IMR-90 (cell line): ENCODE measurements at regions not wholly inside any gene's neighbourhood (a gene's known extent, or its start where the extent isn't known, plus 50 kb on each side); places are given as distances from the start of the nearest gene placed in this dataset.

Experiments used
- POLR2A ChIP-seq: IDR thresholded peaks from 2 replicates; pipeline ENCODE4 v1.6.1; 2012; ENCODE audit warnings: mild to moderate bottlenecking, low read depth, low read length
- RAD21 ChIP-seq: IDR thresholded peaks from 2 replicates; pipeline ENCODE4 v1.6.1; 2012; ENCODE audit warnings: low read length, improper control_type of control experiment
- TF ChIP-seq, protein P1 (sequence below): conservative IDR thresholded peaks from 2 replicates; pipeline ENCODE4 v1.5.1; 2012; ENCODE audit warnings: mild to moderate bottlenecking, low read depth, low read length, improper control_type of control experiment

GRCh38 chr20:5395932-5396727 is 79.4 kb upstream of the PROKR2 start:
- TF ChIP-seq, protein P1, sequence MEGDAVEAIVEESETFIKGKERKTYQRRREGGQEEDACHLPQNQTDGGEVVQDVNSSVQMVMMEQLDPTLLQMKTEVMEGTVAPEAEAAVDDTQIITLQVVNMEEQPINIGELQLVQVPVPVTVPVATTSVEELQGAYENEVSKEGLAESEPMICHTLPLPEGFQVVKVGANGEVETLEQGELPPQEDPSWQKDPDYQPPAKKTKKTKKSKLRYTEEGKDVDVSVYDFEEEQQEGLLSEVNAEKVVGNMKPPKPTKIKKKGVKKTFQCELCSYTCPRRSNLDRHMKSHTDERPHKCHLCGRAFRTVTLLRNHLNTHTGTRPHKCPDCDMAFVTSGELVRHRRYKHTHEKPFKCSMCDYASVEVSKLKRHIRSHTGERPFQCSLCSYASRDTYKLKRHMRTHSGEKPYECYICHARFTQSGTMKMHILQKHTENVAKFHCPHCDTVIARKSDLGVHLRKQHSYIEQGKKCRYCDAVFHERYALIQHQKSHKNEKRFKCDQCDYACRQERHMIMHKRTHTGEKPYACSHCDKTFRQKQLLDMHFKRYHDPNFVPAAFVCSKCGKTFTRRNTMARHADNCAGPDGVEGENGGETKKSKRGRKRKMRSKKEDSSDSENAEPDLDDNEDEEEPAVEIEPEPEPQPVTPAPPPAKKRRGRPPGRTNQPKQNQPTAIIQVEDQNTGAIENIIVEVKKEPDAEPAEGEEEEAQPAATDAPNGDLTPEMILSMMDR: no peak
- TF ChIP-seq POLR2A: no peak
- TF ChIP-seq RAD21: no peak
